Stimulated activated naive B cell treated with anti-CD40 and anti-IgM and Interleukin-4, amounts not matched to agents 10 μg/mL and 1 μg/mL and 100 μg/mL, for 72 hours (primary cell): ENCODE measurements at regions not wholly inside any gene's neighbourhood (a gene's known extent, or its start where the extent isn't known, plus 50 kb on each side); places are given as distances from the start of the nearest gene placed in this dataset.

Experiments
- ATAC-seq, 2 donors: fragments of 150-1000 bp; cut with Tn5 transposase; replicated peaks; 2 replicates each; pipeline ENCODE4 v1.10.0; 2021; ENCODE audit warnings: moderate library complexity in 1 of 2
- DNase-seq: peaks from one replicate; pipeline ENCODE4 v3.0.0; 2021
- H3K27ac Mint-ChIP-seq: one replicate; pipeline ENCODE4 v1.8.0; 2022; ENCODE audit warnings: mild to moderate bottlenecking, mixed read lengths
- H3K27me3 Mint-ChIP-seq, 2 donors: one replicate each; pipeline ENCODE4 v1.8.0; 2022; ENCODE audit warnings: mixed read lengths in 2 of 2
- H3K36me3 Mint-ChIP-seq, 2 donors: one replicate each; pipeline ENCODE4 v1.8.0; 2022; ENCODE audit warnings: mixed read lengths in 2 of 2, mild to moderate bottlenecking in 1 of 2
- H3K4me1 Mint-ChIP-seq, 2 donors: one replicate each; pipeline ENCODE4 v1.8.0; 2022; ENCODE audit warnings: mixed read lengths in 2 of 2, mild to moderate bottlenecking in 1 of 2
- H3K4me3 Mint-ChIP-seq, 2 donors: one replicate each; pipeline ENCODE4 v1.8.0; 2022; ENCODE audit warnings: mild to moderate bottlenecking in 2 of 2, mixed read lengths in 2 of 2, moderate library complexity in 1 of 2
- H3K9me3 Mint-ChIP-seq, 2 donors: one replicate each; pipeline ENCODE4 v1.8.0; 2022; ENCODE audit warnings: mixed read lengths in 2 of 2, mild to moderate bottlenecking in 1 of 2

DNA sequence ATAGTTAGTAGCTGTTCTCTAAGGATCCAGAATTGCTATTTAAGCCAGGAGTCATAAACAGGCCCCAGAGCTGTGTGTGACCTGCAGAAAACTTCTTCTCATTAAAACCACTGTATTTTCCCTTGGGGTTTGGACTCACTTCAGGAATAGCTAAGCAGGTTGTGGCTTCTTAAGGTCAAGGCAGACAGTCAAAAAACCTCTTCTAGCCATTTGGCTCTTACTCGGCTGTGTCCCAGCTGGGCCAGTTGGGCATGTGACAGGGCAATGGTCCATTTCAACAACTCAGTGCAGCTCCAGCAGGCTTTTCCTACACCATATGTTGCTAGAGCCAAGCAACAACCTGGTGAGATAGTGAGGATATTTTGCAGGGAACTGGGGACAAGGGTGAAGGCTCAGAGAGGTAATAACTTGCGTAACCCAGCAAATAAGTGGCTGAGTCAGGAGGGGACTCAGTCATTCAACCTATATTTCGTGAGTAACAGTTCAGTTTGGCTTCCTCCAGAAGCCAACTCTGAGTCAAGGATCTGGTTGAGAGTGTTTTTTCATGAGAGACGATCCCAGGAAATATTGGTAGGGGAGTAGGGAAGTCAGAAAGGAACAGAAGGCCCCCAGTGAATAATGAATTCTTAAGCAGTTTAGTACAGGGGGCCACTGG, 115.4 kb upstream of the PPP2R2B start:
- Mint-ChIP-seq H3K9me3 (peaks cover 3 to 6% of the 10 kb centered on the region in 2 donors), H3K4me1 (no peaks in the 10 kb centered on the region), H3K36me3 (no peaks in the 10 kb centered on the region), H3K4me3 (no peak overlapping the region), H3K27ac (no peak overlapping the region), H3K27me3 (no peaks in the 10 kb centered on the region)
- ATAC-seq: no peak
- no peak for DNase-seq

DNA sequence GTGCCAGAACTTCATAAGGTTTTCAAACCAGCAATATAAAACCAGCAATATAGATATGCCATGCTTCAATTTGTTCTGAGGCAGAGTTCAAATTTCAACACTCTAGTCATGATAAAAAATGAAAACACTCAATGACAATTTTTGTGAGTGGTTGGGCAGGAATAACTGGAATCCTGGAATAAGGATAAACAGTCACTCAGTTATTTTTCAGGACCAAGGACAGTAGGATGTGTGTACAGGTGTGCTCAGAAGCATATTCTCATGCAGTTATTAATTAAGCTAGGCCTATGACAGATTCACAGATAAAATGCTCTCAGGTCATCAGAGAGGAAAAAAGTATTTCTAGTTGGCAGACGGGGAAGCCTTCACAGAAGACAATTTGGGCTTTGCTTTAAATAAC, 117.3 kb upstream of the PPP2R2B start:
- Mint-ChIP-seq H3K4me3 (no peak overlapping the region), H3K27ac (no peak overlapping the region), H3K36me3 (no peaks in the 10 kb centered on the region), H3K4me1 (no peaks in the 10 kb centered on the region), H3K9me3 (no peaks in the 10 kb centered on the region), H3K27me3 (no peaks in the 10 kb centered on the region)
- ATAC-seq (no peak), DNase-seq (no peak)

DNA sequence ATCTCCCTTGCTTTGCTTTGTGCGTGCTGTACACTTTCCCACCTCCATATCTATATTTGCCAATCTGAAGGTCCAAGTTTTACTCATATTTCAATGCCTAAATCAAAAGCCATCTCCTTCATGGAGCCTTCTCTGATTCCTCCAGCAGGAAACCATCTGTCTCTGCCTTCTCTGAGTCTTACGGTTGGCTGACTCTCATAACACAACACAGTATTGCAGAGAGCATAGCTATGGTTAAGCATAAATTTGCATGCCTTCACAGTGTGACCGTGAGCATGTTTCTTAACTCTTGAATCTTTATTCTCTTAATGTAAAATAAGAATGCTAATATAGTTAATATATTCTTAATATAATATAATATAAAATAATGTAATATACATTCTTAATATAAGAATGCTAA, 136.8 kb upstream of the PPP2R2B start:
- ATAC-seq: no peak
- Mint-ChIP-seq H3K27ac (no peak overlapping the region), H3K27me3 (no peaks in the 10 kb centered on the region), H3K36me3 (no peaks in the 10 kb centered on the region), H3K4me1 (no peaks in the 10 kb centered on the region), H3K9me3 (no peaks in the 10 kb centered on the region), H3K4me3 (no peak overlapping the region)
- DNase-seq: no peak

DNA sequence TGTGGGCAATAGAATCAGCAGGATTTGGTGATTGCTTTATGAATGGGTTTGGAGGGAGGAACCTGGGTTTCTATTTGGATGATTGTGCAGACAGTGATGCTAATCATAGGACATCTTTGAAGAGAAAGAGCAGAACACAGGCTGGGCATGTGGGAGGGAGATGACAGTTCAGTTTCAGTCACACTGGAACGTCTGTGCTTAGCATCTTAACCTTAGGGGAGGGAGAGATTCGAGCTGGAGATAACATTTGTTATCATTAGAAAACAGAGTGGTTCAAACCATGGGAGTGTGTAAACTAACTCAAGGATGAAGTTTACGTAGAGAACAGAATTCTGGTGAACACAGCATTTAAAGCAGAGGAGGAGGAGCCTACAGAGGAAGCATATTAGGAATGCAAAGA, 138.6 kb upstream of the PPP2R2B start:
- Mint-ChIP-seq H3K4me1 (no peaks in the 10 kb centered on the region), H3K4me3 (no peak overlapping the region), H3K9me3 (no peaks in the 10 kb centered on the region), H3K36me3 (no peaks in the 10 kb centered on the region), H3K27me3 (no peaks in the 10 kb centered on the region), H3K27ac (no peak overlapping the region)
- ATAC-seq: no peak
- DNase-seq: no peak

DNA sequence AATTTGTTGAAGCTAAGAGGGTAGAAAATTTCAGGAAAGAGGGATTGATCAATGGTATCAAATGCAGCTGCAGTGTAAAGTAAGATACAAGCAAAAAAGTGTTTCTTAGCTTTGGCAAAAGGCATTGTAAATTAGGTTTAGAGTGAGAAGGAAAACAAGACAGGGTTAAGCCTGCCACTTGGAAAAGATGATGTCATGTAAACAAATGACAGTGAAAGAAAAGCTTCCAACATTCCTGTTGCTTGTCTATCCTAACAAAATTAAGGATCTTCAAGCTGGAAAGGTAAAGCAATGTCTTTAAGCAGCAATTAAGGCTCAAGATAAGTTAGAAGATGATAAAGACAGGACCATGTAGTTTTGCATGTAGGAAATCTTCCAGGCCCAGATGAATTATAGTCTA, 139.1 kb upstream of the PPP2R2B start:
- no peaks in the 10 kb centered on the region for H3K27me3 Mint-ChIP-seq
- no peak overlapping the region for H3K27ac Mint-ChIP-seq
- DNase-seq (no peak), ATAC-seq (no peak)
- H3K4me3 Mint-ChIP-seq: no peak overlapping the region
- no peaks in the 10 kb centered on the region for H3K9me3 Mint-ChIP-seq
- no peaks in the 10 kb centered on the region for H3K4me1 Mint-ChIP-seq
- H3K36me3 Mint-ChIP-seq: no peaks in the 10 kb centered on the region

DNA sequence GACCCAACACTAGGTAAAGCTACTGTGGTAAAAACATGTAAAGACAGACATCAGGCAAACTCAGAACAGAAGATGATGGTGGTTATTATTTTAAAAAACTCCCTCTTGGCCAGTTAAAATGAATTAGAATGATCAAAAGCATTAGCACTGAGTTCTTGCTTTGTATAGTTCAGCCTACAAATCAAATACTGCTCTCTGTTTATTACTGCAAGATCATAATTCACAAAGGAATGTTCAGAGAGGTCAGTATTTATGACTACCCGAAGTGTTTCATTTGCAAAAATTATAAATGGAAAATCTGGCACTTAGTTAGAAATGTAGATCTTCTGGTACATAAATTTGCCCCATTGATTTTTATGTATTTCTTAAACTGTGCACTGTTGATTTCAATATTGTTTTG, 140.3 kb upstream of the PPP2R2B start:
- DNase-seq (no peak), ATAC-seq (no peak)
- Mint-ChIP-seq H3K27me3 (no peaks in the 10 kb centered on the region), H3K9me3 (peaks cover 0 to under 1% of the 10 kb centered on the region in 2 donors), H3K36me3 (no peaks in the 10 kb centered on the region), H3K4me1 (no peaks in the 10 kb centered on the region), H3K27ac (no peak overlapping the region), H3K4me3 (no peak overlapping the region)

DNA sequence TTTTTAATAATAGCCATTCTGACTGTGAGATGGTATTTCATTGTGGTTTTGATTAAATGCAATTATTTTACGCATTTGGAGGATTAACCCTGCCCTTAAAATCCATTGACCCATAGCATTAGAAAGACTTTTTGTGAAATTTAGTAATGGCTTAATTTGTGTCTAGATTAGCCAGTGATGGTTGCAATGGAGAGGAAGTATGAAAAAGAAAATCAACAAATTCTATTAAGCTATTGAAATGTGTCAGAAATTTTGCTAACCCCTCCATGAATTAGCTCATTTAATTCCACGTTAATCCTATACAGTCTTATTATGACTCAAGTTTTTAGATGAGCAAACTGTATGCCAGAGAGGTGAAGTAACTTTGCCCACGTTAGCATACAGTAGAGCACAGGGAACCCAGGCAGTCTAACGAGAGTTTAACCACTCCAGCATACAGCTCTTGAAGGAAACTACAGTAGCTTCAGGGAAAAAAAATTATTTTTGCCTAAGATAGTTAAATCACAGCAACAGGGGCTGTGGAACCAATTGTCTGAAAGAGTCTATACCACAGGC, 158.2 kb upstream of the PPP2R2B start:
- no peak for DNase-seq
- H3K36me3 Mint-ChIP-seq: no peaks in the 10 kb centered on the region
- no peak overlapping the region for H3K4me3 Mint-ChIP-seq
- H3K9me3 Mint-ChIP-seq: peaks cover 7 to 10% of the 10 kb centered on the region in 2 donors
- H3K27ac Mint-ChIP-seq: no peak overlapping the region
- H3K27me3 Mint-ChIP-seq: no peaks in the 10 kb centered on the region
- H3K4me1 Mint-ChIP-seq: no peaks in the 10 kb centered on the region
- no peak for ATAC-seq

DNA sequence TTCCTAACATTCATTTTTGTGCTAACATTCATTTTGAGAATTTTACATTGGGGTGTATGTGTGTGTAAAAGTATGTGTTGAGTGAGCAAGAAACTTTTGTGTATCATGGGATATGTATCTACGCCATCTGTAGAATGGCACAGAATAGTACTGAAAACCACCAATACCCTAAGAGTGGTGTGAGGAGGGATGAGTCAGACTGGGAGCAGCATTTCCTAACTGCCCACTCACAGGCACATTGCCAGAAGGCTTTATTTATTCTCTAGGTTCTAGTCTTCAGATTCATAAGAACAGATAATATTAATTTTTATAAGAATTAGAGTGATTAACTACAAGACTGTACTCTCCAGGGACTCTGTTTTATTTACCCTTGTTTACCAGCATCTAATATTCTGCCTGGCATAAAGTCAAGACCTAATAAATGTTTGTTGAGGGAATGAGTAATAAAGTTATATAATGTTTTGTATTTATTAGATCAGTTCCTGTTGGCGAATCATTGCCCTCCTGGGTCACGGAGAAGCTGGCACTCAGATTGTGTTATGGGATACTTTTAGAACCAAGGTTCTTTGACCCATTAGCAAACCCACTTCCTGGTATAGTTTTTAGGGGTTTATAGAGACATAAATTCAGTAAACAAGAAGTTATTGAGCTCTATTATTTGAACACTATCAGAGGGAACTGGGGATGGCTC, 159.1 kb upstream of the PPP2R2B start:
- Mint-ChIP-seq H3K27me3 (no peaks in the 10 kb centered on the region), H3K4me3 (no peak overlapping the region), H3K36me3 (no peaks in the 10 kb centered on the region), H3K27ac (no peak overlapping the region), H3K4me1 (no peaks in the 10 kb centered on the region), H3K9me3 (peaks cover 0 to 4% of the 10 kb centered on the region in 2 donors)
- ATAC-seq (no peak), DNase-seq (no peak)

DNA sequence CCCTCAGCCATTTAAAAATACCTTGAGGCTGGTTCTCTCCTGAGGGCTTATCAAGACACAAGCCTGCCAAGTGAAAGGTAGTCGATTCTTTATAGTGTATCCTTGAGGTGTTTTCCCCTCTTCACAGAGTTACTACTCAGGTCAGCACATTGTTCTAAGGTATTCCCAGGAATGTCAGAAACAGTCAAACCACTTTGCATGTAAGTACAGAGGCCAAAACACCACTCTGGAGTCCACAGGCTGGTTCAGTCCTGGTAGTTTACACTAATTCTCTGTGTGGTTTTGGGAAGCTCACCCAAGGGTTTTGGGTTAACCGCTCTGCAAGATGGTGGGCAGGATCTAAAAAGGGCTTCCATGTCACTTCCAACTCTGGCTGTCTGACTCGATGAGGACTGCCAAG, 162.3 kb upstream of the PPP2R2B start:
- no peak for ATAC-seq
- H3K27ac Mint-ChIP-seq: no peak overlapping the region

DNA sequence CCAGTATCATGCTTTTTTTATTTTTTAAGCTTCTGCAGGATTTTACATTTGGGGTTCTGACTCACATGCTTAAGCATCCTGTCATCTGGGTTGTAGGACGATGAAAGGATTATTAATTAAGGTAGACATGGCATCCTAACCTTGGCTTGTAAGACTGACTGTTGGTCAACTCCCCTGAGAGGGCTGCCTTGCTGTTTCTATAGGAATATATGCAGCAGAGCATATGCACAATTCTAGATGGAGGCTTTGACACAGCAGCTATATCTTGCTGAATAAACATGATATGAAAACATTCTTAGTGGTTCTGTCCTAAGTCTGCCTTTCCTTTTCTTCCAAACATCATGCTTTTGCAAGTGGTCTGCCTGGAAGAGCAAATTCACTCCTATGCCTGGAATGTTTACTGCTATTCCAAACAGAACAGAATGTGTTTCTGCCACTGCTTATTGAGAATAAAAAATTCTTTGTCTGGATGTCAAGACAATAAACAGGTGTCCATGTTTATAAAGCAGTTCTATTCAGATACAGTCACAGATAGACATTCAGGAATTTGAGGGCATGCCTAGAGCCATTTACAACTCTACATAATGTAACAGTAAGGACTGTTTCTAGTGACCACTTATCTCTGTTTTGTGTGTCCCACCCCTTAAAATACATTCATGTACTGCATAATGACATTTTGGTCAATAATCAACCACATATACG, 166.2 kb upstream of the PPP2R2B start:
- no peak overlapping the region for H3K4me3 Mint-ChIP-seq
- H3K27ac Mint-ChIP-seq: no peak overlapping the region
- no peaks in the 10 kb centered on the region for H3K9me3 Mint-ChIP-seq
- H3K27me3 Mint-ChIP-seq: no peaks in the 10 kb centered on the region
- no peaks in the 10 kb centered on the region for H3K36me3 Mint-ChIP-seq
- no peak for DNase-seq
- no peaks in the 10 kb centered on the region for H3K4me1 Mint-ChIP-seq
- ATAC-seq: no peak

More for the DNA sequence above, 162.3 kb upstream of the PPP2R2B start:
- H3K9me3 Mint-ChIP-seq: no peaks in the 10 kb centered on the region
- no peaks in the 10 kb centered on the region for H3K27me3 Mint-ChIP-seq
- no peak overlapping the region for H3K4me3 Mint-ChIP-seq
- H3K4me1 Mint-ChIP-seq: no peaks in the 10 kb centered on the region
- no peak for DNase-seq
- no peaks in the 10 kb centered on the region for H3K36me3 Mint-ChIP-seq

DNA sequence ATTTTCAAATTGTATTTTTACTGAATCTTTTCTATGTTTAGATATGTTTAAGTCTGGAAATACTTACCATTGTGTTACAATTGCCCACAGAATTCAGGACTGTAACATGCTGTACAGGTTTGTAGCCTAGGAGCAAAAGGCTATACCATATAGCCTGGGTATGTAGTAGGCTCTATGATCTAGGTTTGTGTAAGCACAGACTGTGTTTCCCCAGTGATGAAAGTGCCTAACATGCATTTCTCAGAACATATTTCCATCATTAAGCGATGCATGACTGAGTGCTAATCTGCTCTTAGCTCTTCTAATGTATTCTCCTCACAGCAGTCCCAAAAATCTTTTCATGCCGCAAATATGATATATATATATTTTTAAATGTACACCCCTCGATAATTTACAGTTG, 166.7 kb upstream of the PPP2R2B start:
- DNase-seq (no peak), ATAC-seq (no peak)
- Mint-ChIP-seq H3K4me3 (no peak overlapping the region), H3K27ac (no peak overlapping the region), H3K4me1 (no peaks in the 10 kb centered on the region), H3K9me3 (no peaks in the 10 kb centered on the region), H3K36me3 (no peaks in the 10 kb centered on the region), H3K27me3 (no peaks in the 10 kb centered on the region)

DNA sequence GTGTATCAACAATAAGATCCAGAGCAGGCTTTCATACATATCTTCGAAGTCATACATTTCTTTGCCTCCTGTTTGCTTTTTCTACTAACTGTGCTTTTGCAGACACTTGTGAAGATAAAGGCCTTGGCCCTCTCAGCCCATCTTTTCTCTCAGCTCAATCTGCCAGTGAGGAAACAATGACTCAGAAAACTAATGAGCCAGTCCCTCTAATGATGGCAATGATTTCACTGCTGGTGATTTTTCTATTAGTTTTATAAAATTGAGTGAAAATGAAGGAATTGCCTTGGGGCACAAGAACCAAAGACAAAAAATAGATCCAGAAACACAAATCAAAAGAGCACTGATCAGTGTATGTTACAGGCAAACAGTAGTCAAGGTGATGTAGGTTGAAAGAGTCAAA, 167.7 kb upstream of the PPP2R2B start:
- no peaks in the 10 kb centered on the region for H3K27me3 Mint-ChIP-seq
- H3K27ac Mint-ChIP-seq: no peak overlapping the region
- DNase-seq: no peak
- H3K4me3 Mint-ChIP-seq: no peak overlapping the region
- no peaks in the 10 kb centered on the region for H3K9me3 Mint-ChIP-seq
- H3K4me1 Mint-ChIP-seq: no peaks in the 10 kb centered on the region
- no peak for ATAC-seq
- no peaks in the 10 kb centered on the region for H3K36me3 Mint-ChIP-seq

DNA sequence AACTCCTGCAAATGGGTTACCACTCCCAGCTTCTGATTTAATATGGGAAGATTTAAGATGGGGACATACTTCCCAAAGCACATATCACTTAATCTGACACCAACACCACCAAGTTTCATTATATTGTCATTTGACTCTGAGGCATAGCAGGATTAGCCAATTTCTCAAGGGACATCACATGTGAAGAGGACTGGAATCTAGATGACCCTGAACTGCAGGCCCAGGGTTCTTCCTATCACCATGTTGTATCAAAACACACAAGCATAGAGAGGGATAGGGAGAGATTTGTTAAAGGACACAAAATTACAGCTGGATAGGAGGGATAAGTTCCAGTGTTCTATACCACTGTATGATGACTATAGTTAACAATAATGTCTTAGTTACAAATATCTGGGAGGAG, 168.3 kb upstream of the PPP2R2B start:
- no peak for DNase-seq
- Mint-ChIP-seq H3K4me1 (no peaks in the 10 kb centered on the region), H3K36me3 (no peaks in the 10 kb centered on the region), H3K4me3 (no peak overlapping the region), H3K9me3 (no peaks in the 10 kb centered on the region), H3K27ac (no peak overlapping the region), H3K27me3 (no peaks in the 10 kb centered on the region)
- ATAC-seq: no peak

DNA sequence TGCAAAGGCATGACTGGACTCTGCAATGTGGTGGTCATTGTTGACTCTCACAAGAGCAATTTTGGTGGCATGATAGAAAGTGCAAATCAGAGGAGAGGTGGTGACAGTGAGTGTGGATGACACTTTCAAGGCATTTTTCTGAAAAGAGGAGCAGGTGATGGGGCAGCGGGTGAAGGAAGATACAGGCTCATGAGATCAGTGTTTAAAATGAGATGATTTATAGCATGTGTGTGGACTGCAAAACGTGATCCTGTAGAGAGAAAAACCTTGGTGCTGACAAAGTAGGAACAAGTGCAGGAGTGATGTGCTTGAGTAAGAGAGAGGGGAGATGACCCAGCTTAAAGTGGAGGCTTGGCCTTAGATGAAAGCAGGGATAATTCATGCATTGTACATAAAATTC, 171.2 kb upstream of the PPP2R2B start:
- Mint-ChIP-seq H3K4me1 (no peaks in the 10 kb centered on the region), H3K9me3 (no peaks in the 10 kb centered on the region), H3K27ac (no peak overlapping the region), H3K36me3 (no peaks in the 10 kb centered on the region), H3K27me3 (no peaks in the 10 kb centered on the region), H3K4me3 (no peak overlapping the region)
- DNase-seq (no peak), ATAC-seq (no peak)

DNA sequence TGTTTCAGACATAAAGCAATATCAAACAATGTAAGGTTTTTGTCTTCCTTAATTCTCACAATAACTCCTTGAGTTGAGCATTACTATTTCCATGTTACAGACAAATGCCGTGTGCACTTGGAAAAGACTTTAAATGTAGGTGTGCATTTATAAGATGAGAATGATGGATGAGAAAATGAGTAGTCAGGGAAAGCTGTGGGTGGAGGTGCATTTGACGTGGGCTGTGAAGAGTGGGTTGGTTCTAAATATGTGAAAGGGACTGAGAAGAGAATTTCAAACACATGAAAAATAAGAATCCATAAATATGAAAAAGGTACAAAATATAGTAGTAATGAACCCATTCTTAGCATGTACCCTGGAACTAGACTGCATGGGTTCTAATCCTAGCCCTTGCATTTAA, 171.6 kb upstream of the PPP2R2B start:
- no peaks in the 10 kb centered on the region for H3K4me1 Mint-ChIP-seq
- H3K4me3 Mint-ChIP-seq: no peak overlapping the region
- H3K27me3 Mint-ChIP-seq: no peaks in the 10 kb centered on the region
- no peak overlapping the region for H3K27ac Mint-ChIP-seq
- ATAC-seq: no peak
- H3K9me3 Mint-ChIP-seq: no peaks in the 10 kb centered on the region
- no peaks in the 10 kb centered on the region for H3K36me3 Mint-ChIP-seq
- no peak for DNase-seq
